Putamen (tissue), 1 donor: ENCODE measurements at regions not wholly inside any gene's neighbourhood (a gene's known extent, or its start where the extent isn't known, plus 50 kb on each side); places are given as distances from the start of the nearest gene placed in this dataset.

Experiments used
- DNase-seq: peaks from one replicate; pipeline ENCODE4 v3.0.0-alpha.2; 2016; ENCODE audit warnings: low spot score

DNA sequence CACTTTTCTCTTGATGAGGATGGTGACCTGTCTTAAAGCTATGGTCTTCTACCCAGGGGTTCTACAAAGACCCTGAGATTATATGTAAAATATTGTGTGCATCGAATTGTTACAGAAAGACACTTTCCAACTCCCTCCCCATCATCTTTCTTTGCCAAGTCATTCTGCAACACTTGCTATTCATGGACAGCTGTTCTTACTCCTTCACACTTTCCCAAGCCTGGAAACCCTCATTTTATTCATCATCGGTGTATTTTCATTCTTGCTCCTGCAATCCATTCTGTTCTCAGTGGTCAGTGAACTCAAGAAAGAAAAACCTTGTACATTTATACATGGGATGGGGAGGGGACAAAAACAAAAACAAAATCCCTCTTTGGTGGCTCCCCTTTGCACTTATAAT, 90.5 kb upstream of the STXBP6 start:
- DNase-seq = no peak

DNA sequence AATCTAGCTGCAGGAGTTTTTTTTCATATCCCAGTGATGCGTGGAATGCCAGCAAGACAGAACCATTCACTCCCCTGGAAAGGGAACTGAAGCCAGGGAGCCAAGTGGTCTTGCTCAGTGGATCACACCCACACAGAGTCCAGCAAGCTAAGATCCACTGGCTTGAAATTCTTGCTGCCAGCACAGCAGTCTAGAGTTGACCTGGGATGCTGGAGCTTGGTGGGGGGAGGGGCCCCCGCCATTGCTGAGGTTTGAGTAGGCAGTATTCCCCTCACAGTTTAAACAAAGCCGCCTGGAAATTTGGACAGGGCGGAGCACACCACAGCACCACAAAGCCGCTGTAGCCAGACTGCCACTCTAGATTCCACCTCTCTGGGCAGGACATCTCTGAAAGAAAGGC, 86.9 kb upstream of the STXBP6 start:
- DNase-seq = no peak

GRCh38 chr14:25134184-25134583, 84.2 kb upstream of the STXBP6 start:
- no peak for DNase-seq

- DNase-seq = peak; percentile 70
Measured at GRCh38 chr14:25132732-25133422, 82.9 kb upstream of the STXBP6 start.

DNA sequence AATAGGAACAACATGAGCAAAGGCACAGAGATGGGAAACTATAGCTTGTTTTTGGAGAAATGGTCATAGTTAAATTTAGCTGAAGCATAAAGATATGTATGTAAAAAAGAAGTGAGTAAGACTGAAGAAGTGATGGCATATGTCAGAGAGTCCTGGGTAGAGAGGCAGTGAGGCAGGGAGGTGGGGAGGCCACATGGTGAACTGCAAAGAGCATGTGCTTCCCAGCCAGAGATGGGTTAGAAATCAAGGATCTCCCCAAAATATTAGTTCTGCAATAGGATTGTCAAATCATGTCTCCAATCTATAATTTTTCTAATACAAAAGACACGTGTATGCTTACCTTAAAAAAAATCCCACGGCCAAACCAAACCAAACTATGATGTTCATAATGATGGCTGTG, 82.1 kb upstream of the STXBP6 start:
- DNase-seq = no peak

DNA sequence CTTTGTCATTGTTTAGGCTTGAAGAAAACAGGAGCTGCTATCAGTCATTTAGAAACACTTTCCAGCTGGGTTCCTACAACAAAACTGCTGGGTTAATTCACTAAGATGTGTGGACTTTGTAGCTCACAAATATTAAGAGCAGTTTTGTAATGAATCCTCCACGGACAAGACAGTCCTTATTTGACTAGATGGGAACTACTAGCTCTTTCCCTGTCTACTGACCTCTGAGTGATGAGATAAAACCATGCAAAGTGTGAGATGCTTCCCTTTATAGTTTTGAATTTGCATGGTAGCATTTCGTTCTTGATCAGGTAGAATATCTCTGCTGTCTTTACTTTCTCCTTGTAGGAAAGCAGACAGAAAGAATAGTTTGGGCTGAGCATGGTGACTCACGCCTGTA, 72.9 kb upstream of the STXBP6 start:
- no peak for DNase-seq

- DNase-seq = no peak
Measured at GRCh38 chr14:25122211-25122610, 72.3 kb upstream of the STXBP6 start.

DNA sequence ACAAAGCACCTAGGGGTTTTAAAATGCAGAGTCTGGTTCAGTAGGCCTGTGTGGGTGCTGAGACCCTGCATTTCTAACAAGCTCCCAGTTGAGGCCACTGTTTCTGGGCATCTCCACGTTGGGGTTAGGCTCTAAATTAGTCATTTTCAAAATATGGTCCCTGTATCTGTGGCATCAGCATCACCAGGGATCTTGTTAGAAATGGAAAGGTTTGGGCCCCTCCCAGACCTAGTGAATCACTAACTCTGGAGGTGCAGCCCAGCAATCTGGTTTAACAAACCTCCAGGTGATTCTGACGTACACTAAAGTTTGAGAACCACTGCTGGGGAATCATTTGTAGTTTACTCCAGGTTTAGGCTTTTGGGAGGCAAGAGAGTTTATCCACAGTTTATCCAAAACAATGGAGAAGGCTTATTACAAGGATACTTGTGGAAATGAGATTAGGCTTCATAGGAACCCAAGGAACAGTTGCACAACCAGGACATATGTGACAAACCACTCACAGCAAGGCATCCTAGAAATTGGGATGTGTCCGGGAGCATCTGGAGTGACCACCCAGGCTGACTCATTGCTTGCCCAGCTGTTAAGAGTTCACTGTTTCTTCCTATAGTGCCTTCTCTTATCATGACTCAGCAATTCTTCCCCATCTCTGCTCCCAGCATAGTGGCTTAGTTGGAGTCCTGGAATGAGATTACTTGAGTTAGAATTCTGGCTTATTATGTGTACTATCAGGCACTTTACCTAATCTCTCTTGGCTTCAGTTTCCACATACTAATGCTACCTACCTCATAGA, 71.6 kb upstream of the STXBP6 start:
- DNase-seq = no peak

- DNase-seq = no peak
Measured at GRCh38 chr14:25120261-25120660, 70.3 kb upstream of the STXBP6 start.

- DNase-seq = peak; percentile 74
Measured at GRCh38 chr14:25118671-25119070, 68.7 kb upstream of the STXBP6 start.

DNA sequence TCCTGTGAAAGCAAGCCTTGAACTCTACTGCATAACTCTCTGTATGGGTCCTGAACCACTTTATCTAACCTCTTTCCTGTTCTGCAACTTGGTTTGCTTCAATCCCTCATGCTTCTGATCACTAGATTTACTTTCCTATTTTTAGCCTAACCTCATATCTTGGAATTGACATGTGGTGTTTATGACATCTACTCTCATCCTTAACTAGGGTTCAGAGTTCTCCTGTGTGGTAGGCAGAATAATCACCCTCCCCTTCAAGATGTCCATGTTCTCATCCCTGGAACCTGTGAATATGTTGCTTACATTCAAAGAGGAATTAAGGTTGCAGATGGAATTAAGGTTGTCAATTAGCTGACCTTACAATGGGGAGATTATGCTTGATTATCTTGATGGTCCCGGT, 67.4 kb upstream of the STXBP6 start:
- DNase-seq = no peak

DNA sequence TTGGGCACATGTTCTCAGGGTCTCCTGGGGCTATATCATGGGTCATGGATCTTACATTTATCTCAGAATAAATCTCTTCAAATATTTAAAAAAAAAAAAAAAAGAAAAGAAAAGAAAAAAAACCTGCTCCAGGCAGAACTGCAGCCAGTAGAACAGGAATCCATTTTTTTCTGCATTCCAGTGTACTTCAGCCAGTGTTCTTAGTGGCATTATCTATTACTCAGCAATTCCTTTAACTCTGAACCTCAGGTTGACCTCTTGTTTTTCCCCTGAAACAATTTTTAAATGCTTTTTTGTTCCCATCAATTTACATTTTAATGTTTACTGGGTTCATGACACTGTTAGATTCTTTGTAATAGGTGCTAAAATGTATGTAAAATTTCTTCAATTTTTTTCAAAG, 66.7 kb upstream of the STXBP6 start:
- DNase-seq = no peak

- no peak for DNase-seq
Measured at GRCh38 chr14:25113394-25113793, 63.4 kb upstream of the STXBP6 start.

GRCh38 chr14:25111061-25111601, 61.2 kb upstream of the STXBP6 start:
- DNase-seq = no peak

- no peak for DNase-seq
Measured at GRCh38 chr14:25110106-25110505, 60.2 kb upstream of the STXBP6 start.

DNA sequence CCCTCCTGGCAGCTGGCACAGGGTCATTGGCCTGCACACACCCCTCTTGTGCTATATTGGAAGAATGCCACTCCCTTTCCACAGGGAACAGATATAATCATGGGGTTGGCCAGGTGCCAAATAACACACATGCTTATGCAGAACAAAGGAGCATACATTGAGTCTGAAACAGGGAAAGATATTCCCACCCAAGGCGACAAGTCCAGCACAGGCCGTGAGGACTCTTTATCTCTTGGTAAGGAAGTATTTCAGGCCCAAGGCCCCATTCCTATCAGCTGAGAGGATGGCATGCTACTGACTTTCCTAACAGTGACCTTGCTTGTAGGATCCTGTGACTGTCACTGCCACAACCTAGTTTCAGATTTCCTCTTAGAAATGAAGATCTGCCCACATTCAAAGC, 59.0 kb upstream of the STXBP6 start:
- DNase-seq = no peak

GRCh38 chr14:25108291-25108690, 58.3 kb upstream of the STXBP6 start:
- DNase-seq = no peak

DNA sequence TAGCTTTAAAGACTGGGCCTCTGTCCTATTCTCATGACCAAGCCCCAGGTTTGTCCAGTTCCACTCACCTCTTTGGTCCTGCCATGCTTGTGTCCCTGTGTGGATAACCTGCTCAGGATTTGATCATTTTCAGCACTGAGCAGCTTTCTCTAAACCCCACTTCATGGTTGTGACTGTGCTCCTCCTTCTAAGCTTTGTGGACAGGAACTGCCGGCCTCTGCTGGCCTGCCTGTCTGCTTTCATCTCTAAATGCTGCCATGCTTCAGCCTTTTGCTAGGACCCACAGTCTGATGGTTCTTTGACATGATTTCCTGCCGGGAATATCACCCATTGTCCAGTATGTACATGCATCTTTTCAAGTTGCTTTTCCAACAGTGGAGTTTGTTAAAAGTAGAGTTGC, 53.9 kb upstream of the STXBP6 start:
- no peak for DNase-seq

- no peak for DNase-seq
Measured at GRCh38 chr14:25103271-25103670, 53.3 kb upstream of the STXBP6 start.

DNA sequence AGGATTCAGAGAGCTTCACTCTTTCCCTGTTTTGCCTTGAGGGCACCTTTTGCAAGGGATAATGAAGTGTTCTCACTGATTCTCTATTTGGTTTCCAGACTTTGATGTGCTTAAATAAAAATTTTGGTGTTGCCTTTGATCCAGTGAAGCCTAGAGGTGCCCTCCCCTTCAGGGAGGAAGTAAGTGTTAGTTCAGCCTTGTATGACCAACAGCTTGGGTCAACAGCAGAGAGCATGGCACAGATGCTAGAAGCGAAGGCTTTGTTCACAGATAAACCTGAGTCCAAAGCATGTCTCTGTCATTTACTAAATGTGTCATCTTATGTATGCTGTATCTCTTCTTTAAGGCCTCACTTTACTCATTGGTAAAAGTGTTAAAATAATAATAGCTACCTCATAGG, 52.8 kb upstream of the STXBP6 start:
- DNase-seq = no peak

DNA sequence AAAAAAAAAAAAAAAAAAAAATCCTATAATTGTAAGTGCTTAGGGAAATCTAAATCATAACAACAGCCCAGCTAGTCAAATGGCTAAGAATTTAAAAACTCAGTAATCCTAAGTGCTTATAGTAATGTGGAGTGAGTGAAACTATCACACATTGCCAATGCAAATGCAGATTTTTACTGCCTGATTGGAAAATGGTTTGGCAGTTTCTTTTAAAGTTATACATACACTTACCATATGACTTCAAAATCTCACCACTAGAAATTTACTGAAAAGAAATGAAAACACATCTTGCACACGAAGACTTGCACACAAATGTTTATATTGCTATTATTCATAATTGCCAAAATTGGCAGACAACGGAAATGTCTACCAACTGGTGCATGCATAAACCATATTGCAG, 51.3 kb upstream of the STXBP6 start:
- DNase-seq = no peak
